ENCODE measurements at regions not wholly inside any gene's neighbourhood (a gene's known extent, or its start where the extent isn't known, plus 50 kb on each side); places are given as distances from the start of the nearest gene placed in this dataset.

GRCh38 chr5:60232036-60232795 lies 338.7 kb upstream of the PDE4D start:
- DNase-seq = no peak
- intact Hi-C loops (cut with micrococcal nuclease) = no loop called here
- Mint-ChIP-seq H3K9me3 (peaks cover 3% of the 10 kb centered on the region), H3K4me3 (no peak overlapping the region), H3K27ac (no peak overlapping the region), H3K27me3 (ENCODE audit: low read depth) (no peaks in the 10 kb centered on the region), H3K4me1 (ENCODE audit: low read depth) (no peaks in the 10 kb centered on the region), H3K36me3 (ENCODE audit: low read depth) (no peaks in the 10 kb centered on the region)
- CTCF ChIA-PET = no interaction called here

GRCh38 chr5:60230456-60230855 lies 336.9 kb upstream of the PDE4D start:
- CTCF ChIA-PET = no interaction called here
- Mint-ChIP-seq H3K36me3 (ENCODE audit: low read depth) (no peaks in the 10 kb centered on the region), H3K4me1 (ENCODE audit: low read depth) (no peaks in the 10 kb centered on the region), H3K9me3 (peaks cover 4% of the 10 kb centered on the region), H3K4me3 (no peak overlapping the region), H3K27ac (no peak overlapping the region), H3K27me3 (ENCODE audit: low read depth) (no peaks in the 10 kb centered on the region)
- intact Hi-C loops (cut with micrococcal nuclease) = no loop called here
- DNase-seq = no peak

GRCh38 chr5:60229691-60230185 lies 336.2 kb upstream of the PDE4D start:
- intact Hi-C loops (cut with micrococcal nuclease) = no loop called here

GRCh38 chr5:60228676-60229075 lies 335.1 kb upstream of the PDE4D start:
- Mint-ChIP-seq H3K4me3 (no peak overlapping the region), H3K27me3 (ENCODE audit: low read depth) (no peaks in the 10 kb centered on the region), H3K4me1 (ENCODE audit: low read depth) (no peaks in the 10 kb centered on the region), H3K27ac (no peak overlapping the region), H3K36me3 (ENCODE audit: low read depth) (no peaks in the 10 kb centered on the region), H3K9me3 (peaks cover 6% of the 10 kb centered on the region)
- intact Hi-C loops (cut with micrococcal nuclease) = no loop called here
- CTCF ChIA-PET = no interaction called here
- no peak for DNase-seq

More at GRCh38 chr5:60229691-60230185, 336.2 kb upstream of the PDE4D start:
- H3K27ac Mint-ChIP-seq = no peak overlapping the region
- CTCF ChIA-PET = no interaction called here
- peaks cover 4% of the 10 kb centered on the region for H3K9me3 Mint-ChIP-seq
- no peaks in the 10 kb centered on the region for H3K36me3 Mint-ChIP-seq (ENCODE audit: low read depth)
- H3K27me3 Mint-ChIP-seq (ENCODE audit: low read depth) = no peaks in the 10 kb centered on the region
- H3K4me1 Mint-ChIP-seq (ENCODE audit: low read depth) = no peaks in the 10 kb centered on the region
- DNase-seq = no peak
- no peak overlapping the region for H3K4me3 Mint-ChIP-seq

- intact Hi-C loops (cut with micrococcal nuclease) = no loop called here
- CTCF ChIA-PET = no interaction called here
- no peak overlapping the region for H3K27ac Mint-ChIP-seq
- no peaks in the 10 kb centered on the region for H3K27me3 Mint-ChIP-seq (ENCODE audit: low read depth)
- no peaks in the 10 kb centered on the region for H3K36me3 Mint-ChIP-seq (ENCODE audit: low read depth)
- no peaks in the 10 kb centered on the region for H3K4me1 Mint-ChIP-seq (ENCODE audit: low read depth)
- peaks cover 6% of the 10 kb centered on the region for H3K9me3 Mint-ChIP-seq
- no peak for DNase-seq
- no peak overlapping the region for H3K4me3 Mint-ChIP-seq
Observed at GRCh38 chr5:60226128-60226527, 332.6 kb upstream of the PDE4D start.

GRCh38 chr5:60223342-60223741 lies 329.8 kb upstream of the PDE4D start:
- DNase-seq = no peak
- no peak overlapping the region for H3K27ac Mint-ChIP-seq
- CTCF ChIA-PET = no interaction called here
- H3K4me3 Mint-ChIP-seq = no peak overlapping the region
- H3K4me1 Mint-ChIP-seq (ENCODE audit: low read depth) = no peaks in the 10 kb centered on the region
- H3K9me3 Mint-ChIP-seq = peaks cover 6% of the 10 kb centered on the region
- no peaks in the 10 kb centered on the region for H3K36me3 Mint-ChIP-seq (ENCODE audit: low read depth)
- intact Hi-C loops (cut with micrococcal nuclease) = no loop called here
- H3K27me3 Mint-ChIP-seq (ENCODE audit: low read depth) = no peaks in the 10 kb centered on the region

GRCh38 chr5:60219921-60220320 lies 326.4 kb upstream of the PDE4D start:
- H3K36me3 Mint-ChIP-seq (ENCODE audit: low read depth) = no peaks in the 10 kb centered on the region
- CTCF ChIA-PET = interaction anchor here (1.0 kb wide), 1 partner anchor 10 kb away, joined by 3 read pairs; no protein-coding TSS in a partner anchor
- intact Hi-C loops (cut with micrococcal nuclease) = no loop called here
- no peaks in the 10 kb centered on the region for H3K27me3 Mint-ChIP-seq (ENCODE audit: low read depth)
- no peak for DNase-seq
- H3K27ac Mint-ChIP-seq = no peak overlapping the region
- no peak overlapping the region for H3K4me3 Mint-ChIP-seq
- H3K4me1 Mint-ChIP-seq (ENCODE audit: low read depth) = no peaks in the 10 kb centered on the region
- peaks cover 2% of the 10 kb centered on the region for H3K9me3 Mint-ChIP-seq

- intact Hi-C loops (cut with micrococcal nuclease) = no loop called here
- CTCF ChIA-PET = interaction anchor here (0.7 kb wide), 2 partner anchors 179 to 423 kb away, joined by 3 to 4 read pairs; no protein-coding TSS in a partner anchor
- no peaks in the 10 kb centered on the region for H3K27me3 Mint-ChIP-seq (ENCODE audit: low read depth)
- no peaks in the 10 kb centered on the region for H3K9me3 Mint-ChIP-seq
- no peaks in the 10 kb centered on the region for H3K4me1 Mint-ChIP-seq (ENCODE audit: low read depth)
- no peak for DNase-seq
- no peak overlapping the region for H3K27ac Mint-ChIP-seq
- no peaks in the 10 kb centered on the region for H3K36me3 Mint-ChIP-seq (ENCODE audit: low read depth)
- H3K4me3 Mint-ChIP-seq = no peak overlapping the region
Observed at GRCh38 chr5:60210810-60211209, 317.3 kb upstream of the PDE4D start.

GRCh38 chr5:60209146-60209840 lies 315.8 kb upstream of the PDE4D start:
- intact Hi-C loops (cut with micrococcal nuclease) = no loop called here
- Mint-ChIP-seq H3K36me3 (ENCODE audit: low read depth) (no peaks in the 10 kb centered on the region), H3K9me3 (no peaks in the 10 kb centered on the region), H3K4me3 (no peak overlapping the region), H3K27me3 (ENCODE audit: low read depth) (no peaks in the 10 kb centered on the region), H3K4me1 (ENCODE audit: low read depth) (no peaks in the 10 kb centered on the region), H3K27ac (no peak overlapping the region)
- CTCF ChIA-PET = interaction anchor here (0.9 kb wide), 1 partner anchor 10 kb away, joined by 3 read pairs; no protein-coding TSS in a partner anchor
- no peak for DNase-seq

- Mint-ChIP-seq H3K36me3 (ENCODE audit: low read depth) (no peaks in the 10 kb centered on the region), H3K27me3 (ENCODE audit: low read depth) (no peaks in the 10 kb centered on the region), H3K27ac (no peak overlapping the region), H3K9me3 (no peaks in the 10 kb centered on the region), H3K4me3 (no peak overlapping the region), H3K4me1 (ENCODE audit: low read depth) (no peaks in the 10 kb centered on the region)
- DNase-seq = no peak
- intact Hi-C loops (cut with micrococcal nuclease) = no loop called here
- CTCF ChIA-PET = no interaction called here
Observed at GRCh38 chr5:60208716-60209115, 315.2 kb upstream of the PDE4D start.

- Mint-ChIP-seq H3K9me3 (no peaks in the 10 kb centered on the region), H3K27ac (no peak overlapping the region), H3K36me3 (ENCODE audit: low read depth) (no peaks in the 10 kb centered on the region), H3K4me3 (no peak overlapping the region), H3K27me3 (ENCODE audit: low read depth) (no peaks in the 10 kb centered on the region), H3K4me1 (ENCODE audit: low read depth) (no peaks in the 10 kb centered on the region)
- no peak for DNase-seq
- CTCF ChIA-PET = no interaction called here
- intact Hi-C loops (cut with micrococcal nuclease) = no loop called here
Observed at GRCh38 chr5:60207040-60207439, 313.5 kb upstream of the PDE4D start.

GRCh38 chr5:60206234-60206633 lies 312.7 kb upstream of the PDE4D start:
- no peaks in the 10 kb centered on the region for H3K27me3 Mint-ChIP-seq (ENCODE audit: low read depth)

GRCh38 chr5:60205071-60205470 lies 311.5 kb upstream of the PDE4D start:
- intact Hi-C loops (cut with micrococcal nuclease) = no loop called here
- H3K36me3 Mint-ChIP-seq (ENCODE audit: low read depth) = no peaks in the 10 kb centered on the region
- no peaks in the 10 kb centered on the region for H3K4me1 Mint-ChIP-seq (ENCODE audit: low read depth)
- CTCF ChIA-PET = interaction anchor here (1.0 kb wide), 1 partner anchor 9 kb away, joined by 3 read pairs; no protein-coding TSS in a partner anchor
- H3K27ac Mint-ChIP-seq = no peak overlapping the region
- no peaks in the 10 kb centered on the region for H3K27me3 Mint-ChIP-seq (ENCODE audit: low read depth)
- DNase-seq = no peak
- no peaks in the 10 kb centered on the region for H3K9me3 Mint-ChIP-seq
- H3K4me3 Mint-ChIP-seq = no peak overlapping the region

More at GRCh38 chr5:60206234-60206633, 312.7 kb upstream of the PDE4D start:
- DNase-seq = no peak
- Mint-ChIP-seq H3K4me1 (ENCODE audit: low read depth) (no peaks in the 10 kb centered on the region), H3K36me3 (ENCODE audit: low read depth) (no peaks in the 10 kb centered on the region), H3K4me3 (no peak overlapping the region), H3K9me3 (no peaks in the 10 kb centered on the region), H3K27ac (no peak overlapping the region)
- intact Hi-C loops (cut with micrococcal nuclease) = no loop called here
- CTCF ChIA-PET = no interaction called here
